Activated naive CD8-positive, alpha-beta T cell (primary cell): ENCODE measurements at regions not wholly inside any gene's neighbourhood (a gene's known extent, or its start where the extent isn't known, plus 50 kb on each side); places are given as distances from the start of the nearest gene placed in this dataset.
A peak's percentile ranks its signal among the peaks of the same experiment; 100 is the strongest.

ENCODE experiments used
- H3K27ac Mint-ChIP-seq: one replicate; pipeline ENCODE4 v1.8.0; 2021; ENCODE audit warnings: mixed read lengths
- H3K27me3 Mint-ChIP-seq: one replicate; pipeline ENCODE4 v1.8.0; 2021; ENCODE audit warnings: mixed read lengths
- H3K36me3 Mint-ChIP-seq: one replicate; pipeline ENCODE4 v1.8.0; 2021; ENCODE audit warnings: mixed read lengths
- H3K4me1 Mint-ChIP-seq: one replicate; pipeline ENCODE4 v1.8.0; 2021; ENCODE audit warnings: low read depth, mixed read lengths
- H3K4me3 Mint-ChIP-seq: one replicate; pipeline ENCODE4 v1.8.0; 2021; ENCODE audit warnings: mild to moderate bottlenecking, mixed read lengths
- H3K9me3 Mint-ChIP-seq: one replicate; pipeline ENCODE4 v1.8.0; 2021; ENCODE audit warnings: low read depth, mixed read lengths

DNA sequence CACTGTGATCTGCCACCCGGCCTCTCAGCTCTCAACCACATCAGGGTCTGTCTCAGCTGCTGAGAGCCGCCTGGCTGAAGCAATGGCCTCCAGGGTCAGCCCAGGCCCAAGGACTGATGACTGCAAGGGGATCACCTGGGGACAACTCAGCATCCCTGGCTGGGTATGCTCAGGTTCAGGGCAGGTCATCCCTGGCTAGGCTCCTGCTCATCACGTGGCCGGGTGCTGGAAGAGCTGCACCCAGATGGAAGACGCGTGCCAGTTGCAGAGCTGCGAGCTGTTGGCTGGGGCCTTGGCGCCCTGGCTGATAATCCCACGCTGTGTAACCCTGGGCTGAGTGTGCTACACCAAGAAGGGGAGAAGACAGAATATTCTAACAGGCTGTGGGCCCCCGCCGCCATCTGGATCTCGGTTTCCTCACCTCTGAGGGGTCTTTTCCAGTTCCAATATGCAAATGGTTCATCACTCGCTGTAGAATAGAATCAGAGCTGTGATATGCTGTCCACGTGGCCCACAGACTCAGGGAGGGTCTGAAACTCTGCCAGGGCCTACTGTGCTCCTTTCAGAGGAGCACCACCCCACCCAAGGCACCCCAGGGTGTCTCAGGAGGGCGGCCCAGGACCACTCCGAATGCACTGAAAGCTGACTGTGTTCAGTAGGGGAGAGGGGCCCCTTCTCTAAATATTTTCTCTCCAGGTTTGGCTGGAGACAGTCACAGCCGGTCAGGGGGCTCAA lies 338.8 kb downstream of the BCOR start:
- H3K4me1 Mint-ChIP-seq, result peaks cover 9% of the 10 kb centered on the region
- H3K27ac Mint-ChIP-seq, result no peak overlapping the region
- H3K36me3 Mint-ChIP-seq, result no peaks in the 10 kb centered on the region
- no peak overlapping the region for H3K4me3 Mint-ChIP-seq
- no peaks in the 10 kb centered on the region for H3K9me3 Mint-ChIP-seq
- no peaks in the 10 kb centered on the region for H3K27me3 Mint-ChIP-seq

DNA sequence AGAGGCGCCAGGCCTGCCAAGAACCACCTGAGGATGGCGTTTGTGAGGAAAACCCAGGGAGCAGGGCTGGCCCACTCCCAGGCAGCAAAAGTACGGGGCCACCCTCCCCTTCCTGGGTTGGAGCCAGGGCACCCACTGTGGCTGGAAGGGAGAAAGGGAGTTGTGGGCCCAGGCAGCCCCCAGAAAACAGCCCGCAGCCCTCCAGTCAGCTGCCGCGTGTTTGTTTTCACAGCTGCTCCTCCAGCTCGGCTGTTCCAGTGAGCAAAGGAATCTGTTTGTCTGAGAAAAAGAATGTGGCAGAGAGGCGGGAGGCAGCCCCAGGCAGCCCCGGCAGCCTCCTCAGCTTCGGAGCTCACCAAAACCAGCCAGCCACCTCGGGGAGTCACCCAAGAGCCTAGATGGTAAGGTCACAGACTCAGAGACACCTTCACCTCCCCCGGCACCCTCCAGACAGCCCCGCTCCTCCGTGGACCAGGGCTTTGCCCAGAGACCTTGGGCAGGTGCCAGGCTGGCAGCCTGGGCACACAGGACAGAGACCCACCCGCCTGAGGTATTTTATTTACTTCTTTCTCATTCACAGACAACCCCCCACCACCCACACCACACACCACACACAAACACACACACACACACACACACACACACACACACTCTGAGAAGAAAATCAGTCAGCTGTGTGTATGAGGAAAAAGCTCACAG lies 338.1 kb downstream of the BCOR start:
- Mint-ChIP-seq H3K36me3 (no peaks in the 10 kb centered on the region), H3K4me3 (no peak overlapping the region), H3K27me3 (no peaks in the 10 kb centered on the region), H3K9me3 (no peaks in the 10 kb centered on the region), H3K4me1 (peaks cover 9% of the 10 kb centered on the region), H3K27ac (no peak overlapping the region)

GRCh38 chrX:39760930-39761329 lies 336.8 kb downstream of the BCOR start:
- Mint-ChIP-seq H3K27ac (peak overlapping the region; percentile 68), H3K4me3 (no peak overlapping the region), H3K9me3 (no peaks in the 10 kb centered on the region), H3K27me3 (no peaks in the 10 kb centered on the region), H3K4me1 (peaks cover 14% of the 10 kb centered on the region), H3K36me3 (no peaks in the 10 kb centered on the region)

DNA sequence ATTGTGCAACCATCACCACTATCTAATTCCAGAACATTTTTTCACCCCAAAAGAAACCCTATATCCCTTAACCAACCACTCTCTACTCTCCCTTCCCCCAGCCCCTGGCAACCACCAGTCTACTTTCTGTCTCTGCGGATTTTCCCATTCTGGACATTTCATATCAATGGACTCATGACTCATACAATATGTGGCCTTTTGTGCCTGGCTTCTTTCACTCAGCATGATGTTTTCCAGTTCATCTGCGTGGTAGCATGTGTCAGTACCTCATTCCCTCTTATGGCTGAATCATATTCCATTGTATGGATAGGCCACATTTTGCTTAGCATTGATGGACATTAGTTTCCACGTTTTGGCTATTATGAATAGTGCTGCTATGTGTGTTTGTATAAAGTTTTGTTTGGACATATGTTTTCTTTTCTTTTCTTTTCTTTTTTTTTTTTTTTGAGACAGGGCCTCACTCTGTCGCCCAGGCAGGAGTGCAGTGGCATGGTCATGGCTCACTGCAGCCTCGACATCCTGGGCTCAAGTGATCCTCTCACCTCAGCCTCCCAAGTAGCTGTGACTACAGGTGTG lies 335.4 kb downstream of the BCOR start:
- no peaks in the 10 kb centered on the region for H3K9me3 Mint-ChIP-seq
- H3K27me3 Mint-ChIP-seq, result no peaks in the 10 kb centered on the region
- H3K4me1 Mint-ChIP-seq, result peaks cover 22% of the 10 kb centered on the region
- H3K36me3 Mint-ChIP-seq, result no peaks in the 10 kb centered on the region
- H3K27ac Mint-ChIP-seq, result no peak overlapping the region
- H3K4me3 Mint-ChIP-seq, result no peak overlapping the region

GRCh38 chrX:39764441-39764914 lies 333.3 kb downstream of the BCOR start:
- H3K27me3 Mint-ChIP-seq, result no peaks in the 10 kb centered on the region
- H3K9me3 Mint-ChIP-seq, result no peaks in the 10 kb centered on the region
- no peak overlapping the region for H3K27ac Mint-ChIP-seq
- no peak overlapping the region for H3K4me3 Mint-ChIP-seq
- H3K36me3 Mint-ChIP-seq, result no peaks in the 10 kb centered on the region
- peaks cover 24% of the 10 kb centered on the region for H3K4me1 Mint-ChIP-seq

DNA sequence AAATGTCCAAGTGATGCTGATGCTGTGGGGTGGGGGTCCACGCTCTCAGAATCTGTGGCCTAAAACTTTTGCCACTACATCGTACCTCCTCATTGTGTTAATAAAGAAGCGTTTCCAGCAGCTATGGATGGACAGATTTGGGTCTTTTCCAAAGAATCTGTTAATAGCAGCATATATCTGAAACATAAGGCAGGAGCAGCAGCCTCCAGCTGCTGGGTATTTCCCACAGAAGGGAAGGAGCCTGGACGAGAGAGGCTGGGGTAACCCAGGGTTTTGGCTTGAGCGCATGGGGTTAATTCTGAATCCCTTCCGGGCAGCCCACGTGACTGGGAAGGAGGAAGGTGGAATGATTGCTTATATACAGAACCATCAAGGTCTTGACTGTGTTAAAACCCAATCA lies 332.4 kb downstream of the BCOR start:
- H3K4me3 Mint-ChIP-seq, result no peak overlapping the region
- H3K36me3 Mint-ChIP-seq, result no peaks in the 10 kb centered on the region
- H3K27ac Mint-ChIP-seq, result no peak overlapping the region
- no peaks in the 10 kb centered on the region for H3K27me3 Mint-ChIP-seq
- peaks cover 23% of the 10 kb centered on the region for H3K4me1 Mint-ChIP-seq
- no peaks in the 10 kb centered on the region for H3K9me3 Mint-ChIP-seq

DNA sequence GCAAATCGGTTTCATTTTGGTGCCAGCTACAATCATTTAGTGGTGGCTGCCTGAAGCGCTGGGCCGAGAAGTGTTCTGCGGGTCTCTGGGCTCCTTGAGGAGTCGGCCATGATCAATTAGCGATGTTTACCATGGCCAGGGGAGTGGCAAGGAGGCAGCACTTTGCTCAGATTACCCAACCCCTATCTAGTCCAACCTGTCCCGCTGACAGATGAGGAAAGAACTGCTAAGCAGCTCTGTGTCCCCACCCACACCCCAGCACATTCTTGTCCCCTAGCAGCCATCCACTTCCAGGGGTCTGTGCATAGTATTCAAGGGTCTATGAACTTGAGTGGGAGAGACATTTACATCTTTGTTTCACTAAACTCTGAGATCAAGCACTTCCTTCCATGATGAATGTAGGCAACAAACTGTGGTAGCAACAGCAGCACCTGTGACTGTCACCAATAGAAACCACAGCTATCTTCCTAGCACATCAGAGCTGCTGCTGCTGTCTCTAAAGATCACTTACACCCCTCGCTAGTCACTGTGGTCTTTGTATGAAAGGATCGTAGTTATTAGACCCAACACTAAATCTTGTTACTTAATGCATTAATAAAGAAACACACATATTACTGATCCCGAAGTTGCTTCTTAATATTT lies 331.6 kb downstream of the BCOR start:
- no peaks in the 10 kb centered on the region for H3K27me3 Mint-ChIP-seq
- H3K27ac Mint-ChIP-seq, result peak overlapping the region; percentile 64
- H3K4me3 Mint-ChIP-seq, result peak overlapping the region; percentile 17
- H3K4me1 Mint-ChIP-seq, result peaks cover 20% of the 10 kb centered on the region
- no peaks in the 10 kb centered on the region for H3K36me3 Mint-ChIP-seq
- H3K9me3 Mint-ChIP-seq, result no peaks in the 10 kb centered on the region

GRCh38 chrX:39766855-39767254 lies 330.9 kb downstream of the BCOR start:
- Mint-ChIP-seq H3K27me3 (no peaks in the 10 kb centered on the region), H3K9me3 (no peaks in the 10 kb centered on the region), H3K27ac (no peak overlapping the region), H3K36me3 (no peaks in the 10 kb centered on the region), H3K4me1 (peaks cover 26% of the 10 kb centered on the region), H3K4me3 (no peak overlapping the region)

- Mint-ChIP-seq H3K4me1 (peaks cover 29% of the 10 kb centered on the region), H3K9me3 (no peaks in the 10 kb centered on the region), H3K27ac (no peak overlapping the region), H3K36me3 (no peaks in the 10 kb centered on the region), H3K27me3 (no peaks in the 10 kb centered on the region), H3K4me3 (no peak overlapping the region)
Measured at GRCh38 chrX:39767446-39767845, 330.3 kb downstream of the BCOR start.

- Mint-ChIP-seq H3K4me1 (peaks cover 48% of the 10 kb centered on the region), H3K27ac (no peak overlapping the region), H3K9me3 (no peaks in the 10 kb centered on the region), H3K27me3 (no peaks in the 10 kb centered on the region), H3K36me3 (no peaks in the 10 kb centered on the region), H3K4me3 (no peak overlapping the region)
Measured at GRCh38 chrX:39769748-39770147, 328.0 kb downstream of the BCOR start.

DNA sequence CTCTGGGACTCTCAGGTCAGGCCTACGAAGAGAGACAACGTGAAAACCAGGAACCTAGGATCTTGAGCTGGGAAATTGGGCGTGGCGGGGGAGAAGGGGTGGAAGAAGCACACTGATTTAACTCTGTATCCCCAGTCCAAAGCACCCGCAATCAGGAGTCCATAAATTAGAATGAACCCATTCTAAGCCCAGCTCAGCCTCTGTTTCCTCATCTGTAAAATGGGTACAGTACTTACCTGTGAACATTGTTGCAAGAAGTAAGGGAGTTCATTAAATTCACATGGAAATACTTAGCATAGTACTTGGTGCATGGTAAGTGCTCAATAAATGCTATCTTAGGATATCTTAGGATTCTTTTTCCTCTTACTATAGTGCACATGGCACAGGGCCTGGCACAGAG lies 326.7 kb downstream of the BCOR start:
- no peaks in the 10 kb centered on the region for H3K27me3 Mint-ChIP-seq
- no peaks in the 10 kb centered on the region for H3K9me3 Mint-ChIP-seq
- no peak overlapping the region for H3K4me3 Mint-ChIP-seq
- H3K27ac Mint-ChIP-seq, result no peak overlapping the region
- H3K36me3 Mint-ChIP-seq, result no peaks in the 10 kb centered on the region
- H3K4me1 Mint-ChIP-seq, result peaks cover 45% of the 10 kb centered on the region

DNA sequence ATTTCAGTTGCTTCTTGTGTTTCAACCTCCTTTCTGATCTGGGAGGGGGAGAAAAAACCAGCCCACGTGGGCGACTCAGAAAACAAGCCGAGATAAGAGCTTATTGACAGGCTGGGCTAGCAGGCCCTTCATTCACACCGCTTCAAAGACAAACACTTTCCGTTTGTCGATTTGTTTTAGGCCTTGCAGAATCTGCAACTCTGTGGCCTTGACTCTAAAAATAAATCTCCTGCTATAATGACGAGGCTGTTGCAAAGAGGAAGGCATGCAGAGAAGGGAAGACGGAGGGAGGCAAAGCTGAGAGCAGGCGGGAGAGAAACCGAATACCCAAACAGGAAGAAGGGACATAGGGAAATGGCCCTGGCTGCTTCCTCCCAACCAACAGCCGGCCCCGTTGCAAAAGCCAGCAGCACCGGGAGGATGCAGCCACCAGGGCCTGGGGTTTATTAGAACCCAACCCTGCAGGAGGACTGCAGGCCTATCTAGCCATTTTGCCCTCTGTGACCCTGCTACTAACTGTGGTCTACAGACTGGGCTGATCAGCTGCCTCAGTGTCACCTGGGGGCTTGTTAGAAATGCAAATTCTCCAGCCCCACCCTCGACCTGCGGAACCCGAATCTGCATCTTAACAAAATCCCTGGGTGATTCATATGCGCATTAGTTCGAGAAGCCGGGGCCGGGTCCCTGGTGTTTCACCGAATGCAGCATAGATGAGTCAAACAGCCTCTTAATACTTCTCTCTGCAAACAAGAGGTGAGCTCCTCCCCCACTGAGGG lies 325.5 kb downstream of the BCOR start:
- Mint-ChIP-seq H3K27ac (peak overlapping the region; percentile 87), H3K9me3 (no peaks in the 10 kb centered on the region), H3K4me3 (peak overlapping the region; percentile 52), H3K4me1 (peaks cover 41% of the 10 kb centered on the region), H3K36me3 (no peaks in the 10 kb centered on the region), H3K27me3 (no peaks in the 10 kb centered on the region)

- no peaks in the 10 kb centered on the region for H3K36me3 Mint-ChIP-seq
- H3K4me1 Mint-ChIP-seq, result peaks cover 44% of the 10 kb centered on the region
- no peak overlapping the region for H3K4me3 Mint-ChIP-seq
- peak overlapping the region; percentile 54 for H3K27ac Mint-ChIP-seq
- no peaks in the 10 kb centered on the region for H3K27me3 Mint-ChIP-seq
- no peaks in the 10 kb centered on the region for H3K9me3 Mint-ChIP-seq
Measured at GRCh38 chrX:39773150-39773549, 324.6 kb downstream of the BCOR start.

- Mint-ChIP-seq H3K4me3 (peak overlapping the region; percentile 52), H3K27ac (peak overlapping the region; percentile 79), H3K36me3 (no peaks in the 10 kb centered on the region), H3K4me1 (peaks cover 44% of the 10 kb centered on the region), H3K9me3 (no peaks in the 10 kb centered on the region), H3K27me3 (no peaks in the 10 kb centered on the region)
Measured at GRCh38 chrX:39773923-39774773, 323.6 kb downstream of the BCOR start.
